Motor neuron (in vitro differentiated cells): ENCODE measurements at regions not wholly inside any gene's neighbourhood (a gene's known extent, or its start where the extent isn't known, plus 50 kb on each side); places are given as distances from the start of the nearest gene placed in this dataset.
"Not testable (repeated sequence)": the region's sequence is repeated elsewhere in the genome, so short reads cannot be mapped to it uniquely, and the experiment has no call there.

Experiments
- ATAC-seq, 8 experiments: fragments of 200-7000 bp; cut with Tn5 transposase; replicated peaks in 6 of 8; 2 replicates each; pipeline ENCODE4 v1.8.0; 2021; ENCODE audit warnings: mild to moderate bottlenecking in 8 of 8, moderate library complexity in 8 of 8
- H3K27ac ChIP-seq, 2 donors: fragments of 250-450 bp; sonication (Bioruptor Pico); 2 replicates each; pipeline ENCODE4 v1.9.0; 2021; ENCODE audit warnings: antibody characterized with exemption in 2 of 2, mild to moderate bottlenecking in 2 of 2, moderate library complexity in 1 of 2
- H3K4me1 ChIP-seq, 2 donors: fragments of 250-450 bp; sonication (Bioruptor Pico); replicated peaks in 1 of 2; 2 replicates each; pipeline ENCODE4 v1.6.1; 2021; ENCODE audit warnings: antibody characterized with exemption in 2 of 2, mild to moderate bottlenecking in 2 of 2, moderate library complexity in 1 of 2
- H3K4me3 ChIP-seq, 5 donors: fragments of 250-450 bp; sonication (Bioruptor Pico); 2 replicates each; pipeline ENCODE4 v1.9.0; 2021; ENCODE audit warnings: antibody characterized with exemption in 5 of 5, mild to moderate bottlenecking in 5 of 5, moderate library complexity in 4 of 5
- WGBS, 10 experiments: fragments of 450-650 bp; shearing (Covaris generic); methylation state at CpG; one replicate each; pipeline ENCODE4 v1.0.0; 2022; 5-methylcytosine and 5-hydroxymethylcytosine counted together
- in situ Hi-C, 9 experiments: fragments of 400-800 bp; cut with MboI; loops; one replicate each; pipeline ENCODE4 v1.15.0; 2021; ENCODE audit warnings: low sequenced_read_pairs in 9 of 9, low pct_unique_long_range_greater_than_20kb in 2 of 9; ENCODE audit not compliant: unreplicated experiment in 9 of 9

DNA sequence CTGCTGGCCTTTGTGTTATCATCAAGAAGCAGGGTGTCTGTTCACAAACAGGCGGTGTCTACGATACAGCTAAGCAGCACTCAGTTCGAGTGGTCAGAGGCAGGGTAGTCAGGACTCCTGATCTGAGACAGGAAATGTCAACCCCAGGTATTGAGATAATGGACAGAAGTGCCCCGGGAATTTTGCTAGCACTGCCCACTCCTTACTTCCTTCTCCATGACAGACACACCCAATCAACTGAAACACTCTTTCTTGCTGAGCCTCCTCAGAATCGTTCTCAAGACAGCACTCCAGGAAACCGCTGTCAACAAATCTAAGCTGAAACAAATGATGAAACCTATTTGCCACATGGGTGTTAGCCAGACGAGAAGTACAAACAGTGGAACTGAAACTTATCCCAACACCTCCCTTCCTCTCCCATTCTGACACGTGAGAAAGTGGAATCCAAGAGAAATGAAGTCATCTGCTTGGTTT, 109.3 kb downstream of the GTF2IRD2B start:
- H3K27ac ChIP-seq, H3K4me1 ChIP-seq, H3K4me3 ChIP-seq, in situ Hi-C loops: not testable (repeated sequence)
- peak in 2 of 8 experiments; percentile 64 to 82 for ATAC-seq
- no CpG with 5 or more reads among the region's 8 CpGs for WGBS, 10 experiments

DNA sequence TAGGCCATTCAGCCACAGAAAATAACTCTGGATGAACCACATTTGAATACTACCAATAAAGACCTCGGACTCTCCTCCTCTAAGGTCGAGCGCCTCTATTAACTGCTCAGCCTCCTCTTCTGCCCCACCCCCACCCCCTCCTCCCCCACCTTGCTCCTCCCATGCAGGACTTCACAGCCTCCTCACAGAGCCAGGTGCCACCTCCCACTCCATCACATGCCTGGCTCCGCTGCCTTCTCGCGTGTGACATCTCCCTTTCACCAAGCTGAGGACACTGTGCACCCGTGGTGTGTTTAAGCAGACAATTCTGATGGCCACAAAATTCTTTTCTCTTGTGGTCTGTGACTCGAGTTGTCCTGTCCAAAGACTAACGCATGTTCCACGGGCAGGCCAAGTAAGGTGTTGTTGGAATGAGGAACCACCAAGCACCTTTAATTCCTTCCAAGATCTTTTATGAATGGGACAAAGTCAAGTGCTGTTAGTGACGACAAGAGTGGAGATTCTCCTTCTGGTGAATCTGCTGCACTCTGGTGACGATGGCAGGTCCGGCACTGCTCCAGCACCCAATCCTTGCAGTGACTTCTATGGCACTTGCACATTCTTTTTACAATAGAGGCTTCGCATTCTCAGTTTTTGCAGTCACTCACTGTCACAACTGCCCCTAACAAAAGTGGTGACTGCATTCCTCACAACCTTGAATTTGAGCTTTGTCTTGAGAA, 113.1 kb downstream of the GTF2IRD2B start:
- WGBS, 10 experiments, result no CpG with 5 or more reads among the region's 14 CpGs
- H3K27ac ChIP-seq, H3K4me3 ChIP-seq, in situ Hi-C loops, H3K4me1 ChIP-seq: not testable (repeated sequence)
- ATAC-seq, result peak in 3 of 8 experiments; percentile 25 to 67 (median 54)

GRCh38 chr7:75215460-75215859, 123.1 kb downstream of the GTF2IRD2B start:
- in situ Hi-C loops, H3K4me1 ChIP-seq, H3K4me3 ChIP-seq, H3K27ac ChIP-seq, ATAC-seq: not testable (repeated sequence)
- no CpG with 5 or more reads among the region's 5 CpGs for WGBS, 10 experiments

DNA sequence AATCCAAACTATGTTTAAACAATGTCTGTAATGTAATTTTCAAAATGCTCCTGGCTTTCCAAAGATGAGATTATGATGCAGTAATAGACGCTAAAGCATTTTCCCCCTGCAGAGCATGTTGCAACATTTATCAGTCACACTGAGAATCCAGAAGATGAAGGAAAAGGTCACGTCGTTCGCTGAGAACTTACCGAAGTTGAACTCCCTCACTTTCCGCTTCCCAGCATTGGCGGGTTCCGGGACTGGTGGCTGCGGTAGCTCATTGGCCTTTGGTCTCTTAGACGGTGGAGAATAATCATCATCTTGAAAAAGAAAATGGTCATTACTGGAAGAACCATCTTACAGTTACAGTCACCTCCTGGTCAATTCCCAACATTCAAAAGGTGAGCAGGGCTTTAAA, 124.6 kb downstream of the GTF2IRD2B start:
- WGBS, 10 experiments, result no CpG with 5 or more reads among the region's 10 CpGs
- H3K27ac ChIP-seq, in situ Hi-C loops, ATAC-seq, H3K4me1 ChIP-seq, H3K4me3 ChIP-seq: not testable (repeated sequence)

- H3K27ac ChIP-seq, ATAC-seq, in situ Hi-C loops, H3K4me1 ChIP-seq, H3K4me3 ChIP-seq: not testable (repeated sequence)
- WGBS, 10 experiments, result no CpG with 5 or more reads among the region's 4 CpGs
Measured at GRCh38 chr7:75226102-75226501, 133.7 kb downstream of the GTF2IRD2B start.

DNA sequence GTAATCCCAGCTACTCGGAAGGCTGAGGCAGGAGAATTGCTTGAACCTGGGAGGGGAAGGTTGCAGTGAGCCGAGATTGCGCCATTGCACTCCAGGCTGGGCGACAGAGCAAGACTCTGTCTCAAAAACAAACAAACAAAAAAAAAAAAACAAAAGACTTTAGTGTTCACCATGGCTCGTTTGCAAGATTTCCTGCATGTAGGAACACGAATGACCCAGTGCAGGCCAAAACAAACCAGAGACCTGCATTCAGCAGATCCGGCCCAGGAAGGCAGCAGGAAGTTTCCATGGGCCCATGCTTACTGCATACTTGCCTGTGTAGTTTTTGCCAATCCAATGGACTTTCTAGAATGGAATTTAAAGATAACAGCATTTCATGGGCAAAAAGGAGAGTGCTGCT, 137.2 kb downstream of the GTF2IRD2B start:
- H3K4me3 ChIP-seq, H3K27ac ChIP-seq, in situ Hi-C loops, H3K4me1 ChIP-seq, ATAC-seq: not testable (repeated sequence)
- no CpG with 5 or more reads among the region's 7 CpGs for WGBS, 10 experiments

DNA sequence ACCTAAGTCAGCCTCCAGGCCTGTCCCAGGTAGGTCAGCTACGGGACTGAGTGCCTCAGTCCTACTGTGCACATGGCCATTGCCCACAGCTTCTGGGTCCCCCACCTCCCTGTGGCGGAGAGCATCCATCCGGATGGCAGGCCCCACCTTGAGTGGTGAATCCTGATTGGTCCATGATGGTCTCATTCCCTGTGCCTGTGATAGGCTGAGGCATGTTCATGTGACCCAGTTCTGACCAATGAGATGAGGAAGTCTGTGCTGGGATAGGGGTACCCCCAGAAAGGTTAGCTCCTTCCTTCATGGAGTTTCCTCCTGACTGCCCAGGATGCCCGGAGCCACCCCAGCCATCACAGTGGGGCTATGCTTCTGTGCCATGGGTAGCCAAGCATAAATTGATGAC, 138.2 kb downstream of the GTF2IRD2B start:
- ATAC-seq, result peak in 1 of 8 experiments; percentile 15
- H3K27ac ChIP-seq, in situ Hi-C loops, H3K4me1 ChIP-seq, H3K4me3 ChIP-seq: not testable (repeated sequence)
- no CpG with 5 or more reads among the region's 4 CpGs for WGBS, 10 experiments

- in situ Hi-C loops, H3K27ac ChIP-seq, H3K4me3 ChIP-seq, H3K4me1 ChIP-seq: not testable (repeated sequence)
- ATAC-seq, result peak in 5 of 8 experiments; percentile 44 to 62 (median 57)
- no CpG with 5 or more reads among the region's 13 CpGs for WGBS, 10 experiments
Measured at GRCh38 chr7:75235092-75235826, 142.9 kb downstream of the GTF2IRD2B start.

- H3K4me3 ChIP-seq, result not testable (repeated sequence)
- ATAC-seq, result peak in 5 of 8 experiments; percentile 1 to 18 (median 4)
- WGBS, 10 experiments, result no CpG with 5 or more reads among the region's 11 CpGs
Measured at GRCh38 chr7:75235827-75236167, 143.4 kb downstream of the GTF2IRD2B start.

GRCh38 chr7:75237255-75238187, 145.1 kb downstream of the GTF2IRD2B start:
- ATAC-seq, result peak; percentile 71 to 95 (median 82)
- Histone ChIP-seq H3K27ac (peak overlapping the region in 1 of 2 donors; percentile 41), H3K4me3 (peak overlapping the region in 1 of 5 donors; percentile 43)
- no CpG with 5 or more reads among the region's 103 CpGs for WGBS, 10 experiments
- H3K4me1 ChIP-seq, in situ Hi-C loops: not testable (repeated sequence)

More at GRCh38 chr7:75235827-75236167, 143.4 kb downstream of the GTF2IRD2B start:
- in situ Hi-C loops, H3K27ac ChIP-seq, H3K4me1 ChIP-seq: not testable (repeated sequence)

DNA sequence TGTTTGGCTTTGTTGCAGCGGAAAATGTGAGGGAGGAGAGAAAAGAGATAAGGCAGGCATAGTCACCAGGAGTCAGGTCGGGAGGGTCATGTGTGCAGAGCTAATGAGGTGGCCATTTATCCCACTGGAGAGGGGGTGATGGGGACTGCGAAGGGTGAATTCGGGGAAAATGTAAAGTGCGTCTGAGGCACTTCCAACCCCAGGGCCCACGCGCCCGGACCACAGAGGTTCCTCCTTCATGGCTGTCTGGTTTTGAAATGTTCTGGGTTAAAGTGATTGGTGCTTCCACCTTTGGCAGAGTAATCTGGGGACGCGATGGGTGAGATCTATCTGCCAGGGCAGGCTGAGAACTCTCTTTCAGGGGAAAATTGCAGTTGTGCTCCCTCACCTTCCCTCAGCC, 145.9 kb downstream of the GTF2IRD2B start:
- H3K4me1 ChIP-seq, ATAC-seq, H3K4me3 ChIP-seq, H3K27ac ChIP-seq, in situ Hi-C loops: not testable (repeated sequence)
- WGBS, 10 experiments, result no CpG with 5 or more reads among the region's 10 CpGs

GRCh38 chr7:75243638-75244037, 151.2 kb downstream of the GTF2IRD2B start:
- H3K4me1 ChIP-seq, H3K27ac ChIP-seq, in situ Hi-C loops, H3K4me3 ChIP-seq, ATAC-seq: not testable (repeated sequence)
- no CpG with 5 or more reads among the region's 3 CpGs for WGBS, 10 experiments

GRCh38 chr7:75248216-75248615, 147.2 kb upstream of the TRIM73 start:
- H3K4me1 ChIP-seq, H3K4me3 ChIP-seq, H3K27ac ChIP-seq, in situ Hi-C loops: not testable (repeated sequence)
- WGBS, 10 experiments, result no CpG with 5 or more reads among the region's 8 CpGs
- ATAC-seq, result peak in 2 of 8 experiments; percentile 65 to 72
